NCI-H146 treated with DMSO at 0.1 percent for 48 hours (cell line): ENCODE measurements at regions not wholly inside any gene's neighbourhood (a gene's known extent, or its start where the extent isn't known, plus 50 kb on each side); places are given as distances from the start of the nearest gene placed in this dataset.

Experiments
- DNase-seq: peaks from one replicate; lab custom pipeline; 2025; ENCODE audit not compliant: unreplicated experiment; lab: John Stamatoyannopoulos, UW

DNA sequence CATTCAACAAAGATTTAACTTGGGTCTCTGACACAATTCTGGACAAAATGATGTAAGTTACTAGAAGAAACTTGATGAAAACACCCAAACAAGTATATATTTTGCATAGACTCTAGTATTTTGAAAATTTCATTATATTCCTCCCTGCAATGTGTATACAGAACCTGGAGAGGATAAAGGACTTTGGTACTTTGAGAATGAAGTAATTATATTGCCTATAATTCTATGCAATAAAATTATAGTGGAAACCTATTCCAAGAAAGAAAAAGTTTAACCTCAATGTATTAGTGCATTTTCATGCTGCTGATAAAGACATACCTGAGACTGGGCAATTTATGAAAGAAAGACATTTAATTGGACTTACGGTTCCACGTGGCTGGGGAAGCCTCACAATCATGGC, 1146.1 kb downstream of the KCNT2 start:
- DNase-seq: no peak

DNA sequence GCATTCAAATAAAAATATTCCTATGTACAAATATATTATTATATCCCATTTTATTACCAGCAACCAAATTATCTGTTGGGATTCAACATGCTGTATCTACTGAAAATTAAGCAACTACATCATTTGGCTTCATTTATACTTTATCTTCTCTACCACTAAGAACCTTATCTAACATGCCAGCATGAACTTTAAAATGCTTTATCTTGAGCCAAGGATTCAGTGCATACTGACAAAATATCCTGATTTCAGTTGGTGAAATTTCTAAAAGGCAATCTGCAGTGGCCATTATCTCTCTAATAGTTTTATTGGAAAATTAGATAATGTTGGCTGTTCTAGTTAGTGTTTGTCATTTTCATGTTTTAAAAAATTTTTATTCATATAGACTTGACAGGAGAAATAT, 1149.9 kb downstream of the KCNT2 start:
- DNase-seq: no peak

DNA sequence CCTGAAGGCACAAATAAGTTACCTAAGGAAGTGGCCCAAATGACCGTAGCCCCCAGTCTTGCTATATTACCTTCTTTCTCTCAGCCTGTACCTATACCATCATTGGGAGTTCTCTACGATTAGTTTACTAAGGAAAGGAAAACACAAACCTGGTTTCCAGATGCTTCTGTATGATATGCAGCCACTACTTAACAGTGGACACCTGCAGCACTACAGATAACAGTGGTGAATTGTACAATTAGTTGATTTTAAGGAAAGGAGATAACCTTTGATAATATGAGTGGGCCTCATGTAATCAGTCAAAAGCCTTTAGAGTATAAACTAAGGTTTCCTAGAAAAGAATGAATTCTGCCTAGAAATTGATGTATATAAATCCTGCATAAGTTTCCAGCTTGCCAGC, 1157.4 kb downstream of the KCNT2 start:
- DNase-seq: no peak

DNA sequence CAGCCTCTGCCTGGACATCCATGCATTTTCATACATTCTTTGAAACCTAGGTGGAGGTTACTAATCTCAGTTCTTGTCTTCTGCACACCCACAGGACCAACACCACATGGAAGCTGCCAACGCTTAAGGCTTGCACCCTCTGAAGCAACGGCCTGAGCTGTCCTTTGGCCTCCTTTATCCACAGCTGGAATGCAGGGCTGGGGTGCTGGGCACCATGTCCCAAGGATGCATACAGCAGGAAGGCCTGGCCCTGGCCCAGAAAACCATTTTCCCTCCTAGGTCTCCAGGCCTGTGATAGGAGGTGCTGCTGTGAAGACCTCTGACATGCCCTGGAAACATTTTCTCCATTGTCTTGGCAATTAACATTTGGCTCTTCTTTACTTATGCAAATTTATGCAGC, 1168.6 kb downstream of the KCNT2 start:
- DNase-seq: no peak

DNA sequence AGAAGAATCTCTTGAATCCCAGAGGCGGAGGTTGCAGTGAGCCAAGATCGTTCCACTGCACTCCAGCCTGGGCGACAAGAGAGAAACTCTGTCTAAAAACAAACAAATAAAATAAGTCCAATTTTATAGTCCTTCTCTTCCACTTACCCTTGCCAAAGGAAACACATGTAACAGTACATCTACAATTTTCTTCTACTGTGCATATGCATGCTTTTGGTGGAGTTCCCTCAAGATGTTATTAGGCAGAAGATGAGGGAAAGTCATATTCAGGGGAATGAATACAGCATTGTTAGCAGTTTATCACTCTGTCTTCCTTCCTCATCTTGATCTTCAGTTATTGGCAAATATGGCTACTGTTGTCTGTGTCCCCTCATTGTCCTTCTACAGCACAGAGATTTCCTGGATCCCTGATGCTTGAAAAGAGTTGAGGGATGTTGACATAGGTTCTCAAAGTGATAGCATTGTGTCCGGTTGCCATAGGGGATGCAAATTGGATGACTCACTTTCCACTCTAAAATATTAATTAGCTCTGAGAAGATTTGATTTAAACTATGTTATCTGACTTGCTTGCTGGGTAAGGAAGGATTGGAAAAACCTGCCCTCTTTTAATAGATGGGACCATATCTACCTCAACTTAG, 1173.6 kb downstream of the KCNT2 start:
- no peak for DNase-seq

DNA sequence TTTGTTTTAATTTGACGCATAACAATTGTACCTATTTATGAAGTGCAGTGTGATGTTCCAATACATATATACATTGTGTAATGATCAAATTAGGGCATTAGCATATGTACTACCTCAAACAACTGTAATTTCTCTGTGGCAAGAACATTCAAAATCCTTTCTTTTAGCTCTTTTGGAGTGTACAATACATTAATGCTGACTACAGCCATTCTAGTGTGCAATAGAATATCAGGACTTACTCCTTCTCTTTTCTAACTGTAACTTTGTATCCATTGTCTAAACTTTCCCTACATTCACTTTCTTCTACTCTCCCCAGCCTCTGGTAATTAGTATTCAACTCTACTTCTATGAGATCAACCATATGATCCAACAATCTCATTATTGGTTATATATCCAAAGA, 1177.4 kb downstream of the KCNT2 start:
- DNase-seq: no peak

DNA sequence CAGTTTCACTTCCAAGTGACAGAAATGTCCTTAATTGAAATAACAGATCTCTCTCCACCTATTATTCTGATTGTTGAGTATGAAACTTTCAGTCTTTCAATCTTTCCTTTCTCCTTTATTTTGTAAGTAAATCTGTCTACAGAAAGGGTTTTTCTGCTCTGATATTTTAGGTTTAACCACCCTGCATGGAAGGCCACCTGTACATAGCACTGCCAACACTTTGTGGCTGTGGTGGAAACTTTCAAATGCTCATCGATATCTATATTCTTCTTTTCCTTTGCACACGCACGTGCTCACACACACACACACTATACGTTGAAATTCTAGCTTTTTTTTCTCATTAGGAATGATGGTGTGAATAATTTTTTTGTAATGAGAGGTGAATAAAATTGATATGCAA, 1179.3 kb downstream of the KCNT2 start:
- DNase-seq: no peak

DNA sequence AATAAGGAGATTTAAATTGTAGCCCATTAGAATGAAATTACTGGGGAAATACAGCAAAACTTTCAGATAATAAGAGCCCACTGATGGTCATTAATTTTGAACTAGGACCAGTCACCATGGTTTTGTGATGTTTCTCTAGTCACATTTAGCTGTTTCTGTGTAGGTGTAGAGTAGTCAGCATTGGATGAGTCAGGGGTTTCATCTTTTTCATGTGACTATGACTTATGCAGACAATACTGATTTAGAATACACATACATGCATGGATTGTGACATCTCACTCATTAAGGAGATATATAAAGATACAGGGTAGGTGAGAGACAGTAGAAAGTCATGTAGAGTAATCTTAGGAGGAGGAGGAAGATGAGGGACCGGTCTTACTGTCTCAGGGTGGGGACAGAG, 1192.7 kb downstream of the KCNT2 start:
- DNase-seq: no peak

DNA sequence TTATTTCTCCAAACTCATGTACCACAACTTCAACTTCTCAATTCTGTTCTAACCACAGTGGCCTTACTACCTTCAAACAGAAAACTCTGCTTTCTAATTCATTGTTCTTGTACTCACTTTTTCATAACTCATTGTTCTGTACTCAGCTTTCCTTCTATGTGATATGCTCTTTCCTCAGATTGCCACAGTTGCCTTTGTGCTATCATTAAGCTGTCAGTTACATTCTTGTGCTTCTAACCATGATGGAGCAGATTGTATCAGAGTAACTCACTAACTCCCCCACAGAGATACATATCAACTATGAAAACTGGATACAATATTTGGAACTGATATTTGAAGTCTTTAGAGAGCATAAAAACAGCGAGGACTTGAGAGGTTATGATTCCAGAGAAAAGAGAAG, 1213.7 kb downstream of the KCNT2 start:
- DNase-seq: no peak

DNA sequence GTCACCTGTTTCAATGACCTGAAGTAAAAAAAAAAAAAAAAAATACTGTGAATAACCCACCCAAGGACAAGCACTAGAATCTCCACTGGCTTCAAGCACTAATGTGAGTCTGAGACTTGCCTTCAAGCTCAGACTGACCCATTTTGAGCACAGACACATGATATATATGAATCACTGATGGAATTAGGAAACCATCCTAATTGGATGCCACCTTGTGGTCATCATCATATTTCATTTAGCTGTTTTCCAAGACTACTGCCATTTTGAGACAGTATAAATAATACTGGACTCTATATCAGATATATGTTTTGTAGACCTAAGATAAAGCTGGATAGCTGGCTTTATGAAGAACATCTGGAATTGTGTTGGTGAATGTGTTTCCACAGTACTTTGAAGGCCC, 1232.0 kb downstream of the KCNT2 start:
- DNase-seq: no peak

DNA sequence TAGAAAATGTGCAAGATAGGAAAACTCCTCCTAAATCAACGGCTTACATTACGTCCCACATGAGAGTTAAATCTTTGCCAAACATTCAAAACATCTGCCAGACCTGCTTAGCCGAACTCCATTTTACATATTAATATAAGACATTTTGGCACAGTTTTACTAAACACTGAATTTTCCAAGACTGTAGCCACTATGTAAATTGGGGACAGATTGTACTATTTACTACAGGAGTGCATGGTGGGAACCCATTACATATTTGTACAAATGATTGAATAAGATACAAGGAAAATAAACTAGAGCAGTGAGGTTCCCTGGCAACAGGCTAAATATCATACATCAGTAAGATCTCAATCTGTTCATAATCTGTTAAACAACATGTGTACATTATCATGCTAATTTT, 1234.4 kb downstream of the KCNT2 start:
- no peak for DNase-seq

DNA sequence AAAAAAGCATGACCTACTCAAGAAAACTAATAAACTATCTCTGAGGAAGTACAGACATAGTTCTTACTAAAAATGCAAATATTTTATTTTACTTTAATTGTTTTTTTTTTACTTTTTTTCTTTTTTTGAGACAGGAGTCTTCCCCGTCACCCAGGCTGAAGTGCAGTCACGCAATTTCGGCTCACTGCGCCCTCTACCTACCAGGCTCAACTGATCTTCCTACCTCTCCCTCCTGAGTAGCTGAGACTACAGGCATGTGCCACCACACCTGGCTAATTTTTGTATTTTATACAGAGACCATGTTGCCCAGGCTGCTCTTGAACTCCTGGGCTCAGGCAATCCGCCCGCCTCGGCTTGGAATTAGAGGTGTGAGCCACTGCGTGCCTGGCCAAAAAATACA, 1263.1 kb downstream of the KCNT2 start:
- no peak for DNase-seq

DNA sequence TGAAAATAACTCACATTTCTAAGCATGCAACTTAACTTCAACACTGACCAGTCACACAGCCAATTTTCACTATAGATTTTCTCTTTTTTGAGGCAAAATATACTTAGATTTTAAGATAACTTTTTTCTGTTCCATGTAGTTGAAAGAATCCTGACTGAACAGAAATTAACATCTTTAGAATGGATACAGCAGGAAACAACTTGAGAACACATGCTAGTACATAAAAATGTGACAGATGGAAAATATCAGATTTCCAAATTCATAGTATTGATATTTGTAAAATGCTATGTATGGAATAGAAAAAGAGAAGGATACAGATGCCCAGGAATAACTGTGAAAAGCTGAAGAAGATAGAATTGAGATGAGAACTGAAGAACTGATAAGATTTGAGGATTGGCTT, 1270.6 kb downstream of the KCNT2 start:
- no peak for DNase-seq

DNA sequence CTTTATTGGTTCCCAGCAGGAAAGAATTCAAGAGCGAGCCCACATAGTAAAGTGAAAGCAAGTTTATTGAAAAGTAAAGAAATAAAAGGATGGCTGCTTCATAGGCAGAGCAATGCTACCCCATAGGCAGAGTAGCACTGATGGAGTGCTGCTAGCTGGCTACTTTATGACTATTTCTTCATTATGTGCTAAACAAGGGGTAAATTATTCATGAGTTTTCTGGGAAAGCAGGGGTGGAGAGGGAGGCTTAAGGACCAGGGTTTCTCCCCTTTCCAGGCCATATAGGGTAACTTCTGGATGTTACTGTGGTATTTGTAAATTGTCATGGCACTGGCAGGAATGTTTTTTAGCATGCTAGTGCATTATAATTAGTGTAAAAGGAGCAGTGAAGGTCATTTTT, 1271.4 kb downstream of the KCNT2 start:
- DNase-seq: no peak

DNA sequence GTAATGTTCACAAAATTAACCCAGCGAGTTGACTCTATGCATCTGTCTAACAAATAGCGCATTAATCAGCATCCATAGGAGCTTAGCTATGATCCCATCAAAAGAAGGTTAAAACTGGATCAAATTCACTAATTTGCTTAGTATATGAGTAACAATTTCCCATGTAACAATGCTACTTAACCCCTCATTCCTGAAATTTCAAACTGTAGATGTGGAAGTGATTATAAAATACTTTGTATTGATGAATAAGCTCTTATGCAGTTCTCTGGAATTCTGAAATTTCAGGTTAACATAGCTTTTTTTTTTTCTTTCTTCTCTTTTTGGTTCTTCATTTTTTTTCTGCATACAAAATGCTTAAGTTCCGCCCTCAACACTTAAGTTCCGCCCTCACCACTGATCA, 1272.7 kb downstream of the KCNT2 start:
- no peak for DNase-seq

DNA sequence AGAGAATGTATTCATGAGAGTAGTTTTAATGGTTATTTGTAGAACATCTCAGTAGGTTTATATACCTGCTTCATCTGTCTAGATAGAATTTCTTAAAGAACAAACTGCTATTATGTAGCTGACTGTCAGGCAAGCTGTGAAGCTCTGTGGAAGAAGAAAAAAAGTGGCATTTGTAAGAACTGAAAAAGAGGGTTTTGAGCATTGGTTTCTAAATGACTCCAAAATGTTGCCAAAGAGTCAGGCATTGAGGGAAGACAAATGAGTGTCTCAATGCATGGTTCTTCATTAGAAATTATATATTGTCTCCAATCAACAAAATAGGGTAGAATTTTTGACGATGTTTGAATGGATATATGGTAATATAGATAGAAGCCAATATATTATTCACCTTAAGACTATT, 1276.1 kb downstream of the KCNT2 start:
- DNase-seq: no peak

DNA sequence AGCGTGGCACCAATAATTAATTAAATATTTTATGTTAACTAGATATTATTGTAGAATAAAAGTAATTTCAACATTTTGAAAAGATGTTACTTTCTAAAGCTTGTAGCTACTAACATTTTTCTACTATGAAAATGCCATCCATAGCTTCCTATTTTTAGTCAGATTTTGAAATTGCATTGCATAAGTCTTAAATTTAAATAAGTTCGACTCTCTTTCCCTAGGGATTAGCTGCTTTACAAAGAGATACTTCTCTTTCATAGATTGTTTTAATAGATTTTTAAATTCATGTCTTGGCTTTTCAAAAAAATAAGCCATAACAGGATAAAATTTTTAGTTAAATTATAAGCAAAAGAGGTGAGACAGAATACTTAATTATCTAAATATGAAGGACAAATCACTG, 1279.6 kb downstream of the KCNT2 start:
- no peak for DNase-seq

DNA sequence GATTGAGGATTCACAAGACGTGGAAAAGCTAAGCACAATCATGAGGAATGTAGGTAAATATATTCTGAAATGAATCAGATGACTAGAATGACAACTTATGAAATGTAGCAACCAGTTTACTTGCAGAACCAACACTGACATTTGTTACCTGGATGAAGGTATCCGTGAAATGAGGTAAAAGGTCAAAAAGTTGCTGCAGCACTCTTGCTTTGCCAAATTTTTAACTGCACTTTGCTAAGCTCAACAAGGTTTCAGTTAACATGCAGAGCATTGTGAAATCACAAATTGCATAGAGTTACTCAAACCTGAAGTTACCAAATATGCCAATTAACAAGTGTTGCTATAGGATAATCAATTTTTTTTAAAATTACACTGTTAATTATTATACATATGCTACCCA, 1280.1 kb downstream of the KCNT2 start:
- DNase-seq: no peak

DNA sequence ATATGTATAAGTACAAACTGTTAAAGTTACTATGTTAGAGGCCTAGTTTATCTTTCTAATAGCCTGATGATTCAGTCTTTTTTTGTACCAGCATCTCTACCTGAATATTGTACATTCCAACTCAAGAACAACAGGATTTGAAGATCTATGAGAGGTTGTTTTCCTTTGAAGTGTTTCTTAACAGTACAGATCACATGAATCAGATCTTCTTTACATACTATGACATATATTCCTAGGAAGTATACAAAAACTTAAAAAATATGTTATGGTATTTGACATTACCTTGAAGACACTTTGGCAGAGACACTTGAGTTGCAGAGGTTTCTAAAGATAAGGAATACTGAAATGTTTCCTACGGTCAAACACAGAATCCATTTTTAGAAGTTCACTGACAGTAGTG, 1280.9 kb downstream of the KCNT2 start:
- DNase-seq: no peak

DNA sequence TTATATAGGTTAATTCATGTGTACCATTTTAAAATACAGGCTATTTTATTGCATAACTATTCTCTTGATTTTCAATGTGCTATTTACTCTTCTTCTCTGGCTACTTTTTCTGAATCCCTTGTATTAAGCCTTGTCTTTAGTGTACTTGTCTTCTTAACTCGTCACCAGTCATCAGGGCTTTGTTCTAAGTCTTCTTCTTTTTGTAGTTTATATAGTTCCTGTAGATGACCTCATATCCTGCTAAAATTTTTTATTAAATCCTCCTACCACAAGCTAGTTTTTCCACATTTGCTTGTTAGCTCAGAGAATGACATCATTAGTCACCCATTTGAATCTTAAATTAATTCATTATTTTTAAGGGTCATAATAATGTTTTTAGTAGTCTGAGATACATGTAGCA, 1281.9 kb downstream of the KCNT2 start:
- no peak for DNase-seq

DNA sequence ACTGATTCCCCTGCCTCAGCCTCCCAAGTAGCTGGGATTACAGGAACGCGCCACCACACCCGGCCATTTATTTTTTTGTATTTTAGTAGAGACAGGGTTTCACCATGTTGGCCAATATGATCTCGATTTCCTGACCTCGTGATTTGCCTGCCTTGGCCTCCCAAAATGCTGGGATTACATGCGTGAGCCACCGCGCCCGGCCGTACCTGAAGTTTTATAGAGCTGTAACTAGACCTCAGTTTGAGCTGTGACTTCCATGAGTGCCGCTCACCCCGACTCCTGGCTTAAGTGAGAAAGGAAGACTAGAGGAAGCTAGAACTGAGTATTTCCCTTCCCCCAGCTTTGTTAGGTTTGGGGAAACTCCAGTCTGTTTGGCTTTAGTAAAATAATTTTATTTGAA, 1283.1 kb downstream of the KCNT2 start:
- DNase-seq: no peak

DNA sequence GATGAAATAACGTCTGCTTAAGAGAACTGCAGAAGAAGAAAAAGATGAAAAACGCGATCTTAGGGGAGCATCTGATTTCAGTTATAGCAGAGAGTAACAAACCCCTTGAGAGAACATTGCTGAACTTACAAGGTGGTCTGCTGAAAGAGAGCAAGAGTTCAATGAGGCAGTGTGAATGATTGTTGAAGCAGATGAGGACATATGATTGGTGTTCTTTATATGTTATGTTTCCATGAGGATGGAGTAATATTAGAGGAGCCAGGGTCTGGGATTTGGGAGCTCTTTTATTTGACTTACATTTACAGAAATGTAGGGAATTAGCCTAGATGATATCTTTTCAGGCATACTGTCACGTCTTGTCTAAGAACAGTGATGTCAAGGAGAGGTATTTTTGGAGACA, 1302.0 kb downstream of the KCNT2 start:
- no peak for DNase-seq

DNA sequence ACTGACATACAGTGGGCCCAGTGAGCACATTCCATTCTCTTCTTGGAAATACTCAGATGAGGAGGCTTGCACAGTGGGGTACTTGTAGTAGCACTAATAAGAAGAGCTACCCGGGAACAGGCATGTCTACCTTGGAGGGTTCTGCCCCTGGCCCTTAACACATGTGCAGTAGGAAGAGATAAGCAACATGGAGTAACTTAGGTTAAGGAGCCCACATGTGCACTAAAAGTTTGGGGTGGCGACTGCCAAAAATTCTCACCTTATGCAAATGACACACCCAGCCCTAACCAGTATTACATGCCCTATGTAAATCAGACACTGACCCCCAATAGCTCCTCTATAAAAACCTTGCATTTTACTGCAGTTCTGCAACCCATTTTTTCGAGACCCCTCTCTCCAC, 1313.3 kb downstream of the KCNT2 start:
- DNase-seq: no peak

DNA sequence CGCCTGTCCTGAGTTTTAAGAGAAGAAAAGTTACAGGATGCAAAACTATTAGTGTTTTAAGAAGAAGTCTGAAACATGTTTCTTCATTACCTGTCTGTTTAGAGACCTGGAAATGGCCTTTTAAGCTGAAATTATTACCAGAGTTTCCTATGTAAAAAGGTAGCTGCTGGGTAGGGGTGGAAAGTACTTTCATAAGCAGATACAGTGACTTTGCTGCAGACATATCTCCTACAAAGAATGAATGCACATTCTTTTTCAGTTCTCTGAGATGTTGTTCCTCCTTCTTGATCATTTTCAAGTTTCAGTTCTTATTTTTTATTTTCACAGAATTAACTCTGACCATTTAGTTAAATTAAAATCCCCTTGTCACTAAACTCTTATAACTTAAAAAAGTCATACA, 1329.6 kb downstream of the KCNT2 start:
- no peak for DNase-seq
